ENCODE measurements at regions not wholly inside any gene's neighbourhood (a gene's known extent, or its start where the extent isn't known, plus 50 kb on each side); places are given as distances from the start of the nearest gene placed in this dataset.

GRCh38 chr3:72259755-72260587 lies 475.0 kb upstream of the PROK2 start:
- no peak for DNase-seq
- H3K27ac ChIP-seq: no peak overlapping the region
- no peaks in the 10 kb centered on the region for H3K9me3 ChIP-seq
- intact Hi-C loops (cut with DNase I; ENCODE audit: low total_unique reads): no loop called here
- in situ Hi-C loops (cut with MboI; ENCODE audit: low pct_ligation_motif_present in 1 of 4, low pct_unique_long_range_greater_than_20kb in 1 of 4, low sequenced_read_pairs in 3 of 4): loop anchor here in 2 of 4 donors (25.0 kb wide), 2 partner anchors 298 to 548 kb away; no protein-coding TSS in a partner anchor
- TF ChIP-seq CTCF (IDR thresholded peaks at IDR 0.05) (no peak), EP300 (IDR thresholded peaks at IDR 0.05; ENCODE audit: low read depth) (no peak), POLR2AphosphoS5 (IDR thresholded peaks at IDR 0.05) (no peak), POLR2A (IDR thresholded peaks at IDR 0.05) (no peak)
- no peak overlapping the region for H3K4me3 ChIP-seq
- WGBS, 2 donors (ENCODE audit: low coverage in 1 of 2): 77 to 85% methylated on average over 3 to 7 of the region's 7 CpGs
- H3K27me3 ChIP-seq: no peaks in the 10 kb centered on the region
- peaks cover 13 to 28% (median 16%) of the 10 kb centered on the region in 4 donors for H3K4me1 ChIP-seq
- no peaks in the 10 kb centered on the region for H3K36me3 ChIP-seq

GRCh38 chr3:72258361-72259141 lies 473.6 kb upstream of the PROK2 start:
- intact Hi-C loops (cut with DNase I; ENCODE audit: low total_unique reads) (no loop called here), in situ Hi-C loops (cut with MboI; ENCODE audit: low pct_ligation_motif_present in 1 of 4, low pct_unique_long_range_greater_than_20kb in 1 of 4, low sequenced_read_pairs in 3 of 4) (loop anchor here in 2 of 4 donors (25.0 kb wide), 2 partner anchors 296 to 546 kb away; no protein-coding TSS in a partner anchor)
- Histone ChIP-seq H3K4me1 (peaks cover 15 to 30% (median 18%) of the 10 kb centered on the region in 4 donors), H3K9me3 (no peaks in the 10 kb centered on the region), H3K36me3 (no peaks in the 10 kb centered on the region), H3K27ac (no peak overlapping the region), H3K4me3 (no peak overlapping the region), H3K27me3 (no peaks in the 10 kb centered on the region)
- no peak for DNase-seq
- no peak for TF ChIP-seq EP300 (IDR thresholded peaks at IDR 0.05; ENCODE audit: low read depth)
- no peak for TF ChIP-seq POLR2AphosphoS5 (IDR thresholded peaks at IDR 0.05)
- no peak for TF ChIP-seq POLR2A (IDR thresholded peaks at IDR 0.05)
- TF ChIP-seq CTCF (IDR thresholded peaks at IDR 0.05): no peak
- 75% methylated on average over 17 of the region's 17 CpGs; no CpG with 5 or more reads in 1 of the 2 donors for WGBS, 2 donors (ENCODE audit: low coverage in 1 of 2)

- Histone ChIP-seq H3K27ac (no peak overlapping the region), H3K36me3 (no peaks in the 10 kb centered on the region), H3K9me3 (no peaks in the 10 kb centered on the region), H3K27me3 (no peaks in the 10 kb centered on the region), H3K4me1 (peaks cover 15 to 29% (median 18%) of the 10 kb centered on the region in 4 donors), H3K4me3 (no peak overlapping the region)
- intact Hi-C loops (cut with DNase I; ENCODE audit: low total_unique reads): no loop called here
- no peak for DNase-seq
- TF ChIP-seq CTCF (IDR thresholded peaks at IDR 0.05) (no peak), POLR2A (IDR thresholded peaks at IDR 0.05) (no peak), EP300 (IDR thresholded peaks at IDR 0.05; ENCODE audit: low read depth) (no peak), POLR2AphosphoS5 (IDR thresholded peaks at IDR 0.05) (no peak)
- in situ Hi-C loops (cut with MboI; ENCODE audit: low pct_ligation_motif_present in 1 of 4, low pct_unique_long_range_greater_than_20kb in 1 of 4, low sequenced_read_pairs in 3 of 4): loop anchor here in 2 of 4 donors (25.0 kb wide), 2 partner anchors 295 to 545 kb away; no protein-coding TSS in a partner anchor
- 92% methylated on average over 2 of the region's 2 CpGs; no CpG with 5 or more reads in 1 of the 2 donors for WGBS, 2 donors (ENCODE audit: low coverage in 1 of 2)
Observed at GRCh38 chr3:72257738-72258137, 472.8 kb upstream of the PROK2 start.

- H3K36me3 ChIP-seq: no peaks in the 10 kb centered on the region
- no peaks in the 10 kb centered on the region for H3K9me3 ChIP-seq
- TF ChIP-seq EP300 (IDR thresholded peaks at IDR 0.05; ENCODE audit: low read depth) (no peak), CTCF (IDR thresholded peaks at IDR 0.05) (no peak), POLR2AphosphoS5 (IDR thresholded peaks at IDR 0.05) (no peak), POLR2A (IDR thresholded peaks at IDR 0.05) (no peak)
- intact Hi-C loops (cut with DNase I; ENCODE audit: low total_unique reads) (no loop called here), in situ Hi-C loops (cut with MboI; ENCODE audit: low pct_ligation_motif_present in 1 of 4, low pct_unique_long_range_greater_than_20kb in 1 of 4, low sequenced_read_pairs in 3 of 4) (loop anchor here in 2 of 4 donors (25.0 kb wide), 2 partner anchors 295 to 545 kb away; no protein-coding TSS in a partner anchor)
- DNase-seq: no peak
- H3K4me3 ChIP-seq: no peak overlapping the region
- 79 to 92% methylated on average over 4 of the region's 4 CpGs for WGBS, 2 donors (ENCODE audit: low coverage in 1 of 2)
- H3K27ac ChIP-seq: no peak overlapping the region
- H3K4me1 ChIP-seq: peaks cover 15 to 26% (median 18%) of the 10 kb centered on the region in 4 donors
- no peaks in the 10 kb centered on the region for H3K27me3 ChIP-seq
Observed at GRCh38 chr3:72257203-72257602, 472.3 kb upstream of the PROK2 start.

All from transverse colon (tissue), 4 donors.